ENCODE measurements at regions not wholly inside any gene's neighbourhood (a gene's known extent, or its start where the extent isn't known, plus 50 kb on each side); places are given as distances from the start of the nearest gene placed in this dataset.

DNA sequence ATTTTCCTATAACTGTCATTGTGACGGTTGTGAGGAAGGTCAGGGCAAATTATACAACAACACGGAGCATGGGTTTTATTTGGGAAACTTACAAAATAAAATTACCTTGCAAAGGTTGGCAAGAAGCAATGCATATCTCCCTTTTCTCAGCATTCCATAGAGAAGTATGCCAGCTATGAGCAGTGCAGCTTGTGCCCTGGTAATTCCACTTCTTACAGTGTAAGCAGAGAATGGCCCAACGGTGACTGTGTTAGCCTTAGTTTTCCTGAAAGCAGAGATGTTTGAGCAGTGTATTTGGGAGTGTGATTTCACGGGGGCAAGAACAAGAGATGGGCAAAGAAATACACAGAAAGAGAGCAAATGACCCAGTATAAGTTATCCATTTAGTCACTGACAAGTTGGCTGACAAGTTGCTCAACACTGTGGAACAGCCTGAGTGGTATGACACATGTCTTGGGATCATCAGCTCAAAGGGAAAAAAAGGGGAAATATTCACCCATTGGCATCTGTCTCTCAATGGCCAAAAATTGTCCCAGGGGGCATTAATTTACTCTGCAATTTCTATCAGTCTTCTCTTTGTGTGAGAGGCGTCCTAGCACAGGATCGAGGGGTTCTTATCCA lies 210.9 kb upstream of the NRIP1 start:
- Histone ChIP-seq H2BK15ac (ENCODE audit: low read length) (no peak overlapping the region), H3K4me1 (ENCODE audit: control insufficient read depth in 2 of 2, insufficient read depth in 1 of 2, low read depth in 1 of 2, low read length in 2 of 2) (no peaks in the 10 kb centered on the region), H2BK120ac (ENCODE audit: low read depth, low read length) (no peak overlapping the region), H3K9ac (ENCODE audit: low read depth, low read length, poor library complexity) (no peak overlapping the region), H3K27me3 (ENCODE audit: control insufficient read depth in 3 of 3, insufficient read depth in 3 of 3, low read depth in 1 of 3, low read length in 3 of 3) (no peaks in the 10 kb centered on the region), H2AFZ (ENCODE audit: low read length) (no peak overlapping the region), H3K36me3 (replicated peaks in 1 of 2; ENCODE audit: control insufficient read depth in 2 of 2, insufficient read depth in 2 of 2, low read length in 2 of 2) (no peaks in the 10 kb centered on the region), H3K23ac (ENCODE audit: low read depth, low read length, poor library complexity) (no peak overlapping the region), H3K79me1 (ENCODE audit: low read depth, low read length) (no peaks in the 10 kb centered on the region), H4K8ac (ENCODE audit: low read depth, low read length) (no peak overlapping the region), H2BK5ac (ENCODE audit: low read length) (no peak overlapping the region), H3K4me2 (ENCODE audit: insufficient read depth, low read length, poor library complexity, severe bottlenecking) (no peak overlapping the region), H2AK5ac (ENCODE audit: low read depth, low read length) (no peak overlapping the region), H3K4me3 (ENCODE audit: low read length in 2 of 2) (no peak overlapping the region), H3K18ac (ENCODE audit: low read length) (no peak overlapping the region), H3K14ac (ENCODE audit: low read length) (no peak overlapping the region), H3K4ac (ENCODE audit: low read length) (no peak overlapping the region), H3K27ac (replicated peaks; ENCODE audit: low read length) (no peak overlapping the region), H3K9me3 (replicated peaks in 1 of 2; ENCODE audit: control insufficient read depth in 2 of 2, insufficient read depth in 1 of 2, low read depth in 1 of 2, low read length in 2 of 2) (no peaks in the 10 kb centered on the region), H4K91ac (ENCODE audit: low read depth, low read length, poor library complexity) (no peak overlapping the region), H2BK12ac (ENCODE audit: low read length) (no peak overlapping the region)
- no peak for DNase-seq (ENCODE audit: low spot score)
- no CpG with 5 or more reads among the region's 6 CpGs for WGBS, 2 donors (ENCODE audit: extremely low coverage in 2 of 2, insufficient read length in 2 of 2, insufficient replicate concordance in 1 of 2)

- no peak overlapping the region for H2AK5ac ChIP-seq (ENCODE audit: low read depth, low read length)
- H3K79me1 ChIP-seq (ENCODE audit: low read depth, low read length): no peaks in the 10 kb centered on the region
- H3K36me3 ChIP-seq (replicated peaks in 1 of 2; ENCODE audit: control insufficient read depth in 2 of 2, insufficient read depth in 2 of 2, low read length in 2 of 2): no peaks in the 10 kb centered on the region
- H3K18ac ChIP-seq (ENCODE audit: low read length): no peak overlapping the region
- DNase-seq (ENCODE audit: low spot score): no peak
- no peak overlapping the region for H2BK12ac ChIP-seq (ENCODE audit: low read length)
- no peak overlapping the region for H3K27ac ChIP-seq (replicated peaks; ENCODE audit: low read length)
- H3K23ac ChIP-seq (ENCODE audit: low read depth, low read length, poor library complexity): no peak overlapping the region
- H3K4me2 ChIP-seq (ENCODE audit: insufficient read depth, low read length, poor library complexity, severe bottlenecking): no peak overlapping the region
- H3K4ac ChIP-seq (ENCODE audit: low read length): no peak overlapping the region
- H4K91ac ChIP-seq (ENCODE audit: low read depth, low read length, poor library complexity): no peak overlapping the region
- no peak overlapping the region for H3K9ac ChIP-seq (ENCODE audit: low read depth, low read length, poor library complexity)
- no CpG with 5 or more reads among the region's 2 CpGs for WGBS, 2 donors (ENCODE audit: extremely low coverage in 2 of 2, insufficient read length in 2 of 2, insufficient replicate concordance in 1 of 2)
- H3K4me3 ChIP-seq (ENCODE audit: low read length in 2 of 2): no peak overlapping the region
- no peak overlapping the region for H2BK15ac ChIP-seq (ENCODE audit: low read length)
- H3K9me3 ChIP-seq (replicated peaks in 1 of 2; ENCODE audit: control insufficient read depth in 2 of 2, insufficient read depth in 1 of 2, low read depth in 1 of 2, low read length in 2 of 2): no peaks in the 10 kb centered on the region
- no peaks in the 10 kb centered on the region for H3K27me3 ChIP-seq (ENCODE audit: control insufficient read depth in 3 of 3, insufficient read depth in 3 of 3, low read depth in 1 of 3, low read length in 3 of 3)
- no peak overlapping the region for H2BK5ac ChIP-seq (ENCODE audit: low read length)
- H4K8ac ChIP-seq (ENCODE audit: low read depth, low read length): no peak overlapping the region
- no peak overlapping the region for H2BK120ac ChIP-seq (ENCODE audit: low read depth, low read length)
- H3K14ac ChIP-seq (ENCODE audit: low read length): no peak overlapping the region
- no peak overlapping the region for H2AFZ ChIP-seq (ENCODE audit: low read length)
- no peaks in the 10 kb centered on the region for H3K4me1 ChIP-seq (ENCODE audit: control insufficient read depth in 2 of 2, insufficient read depth in 1 of 2, low read depth in 1 of 2, low read length in 2 of 2)
Observed at GRCh38 chr21:15276243-15276642, 211.4 kb upstream of the NRIP1 start.

GRCh38 chr21:15277466-15277865 lies 212.7 kb upstream of the NRIP1 start:
- Histone ChIP-seq H3K27me3 (ENCODE audit: control insufficient read depth in 3 of 3, insufficient read depth in 3 of 3, low read depth in 1 of 3, low read length in 3 of 3) (no peaks in the 10 kb centered on the region), H2AK5ac (ENCODE audit: low read depth, low read length) (no peak overlapping the region), H3K79me1 (ENCODE audit: low read depth, low read length) (no peaks in the 10 kb centered on the region), H3K4me2 (ENCODE audit: insufficient read depth, low read length, poor library complexity, severe bottlenecking) (no peak overlapping the region), H2BK5ac (ENCODE audit: low read length) (no peak overlapping the region), H2AFZ (ENCODE audit: low read length) (no peak overlapping the region), H3K14ac (ENCODE audit: low read length) (no peak overlapping the region), H3K36me3 (replicated peaks in 1 of 2; ENCODE audit: control insufficient read depth in 2 of 2, insufficient read depth in 2 of 2, low read length in 2 of 2) (no peaks in the 10 kb centered on the region), H3K4me3 (ENCODE audit: low read length in 2 of 2) (no peak overlapping the region), H3K27ac (replicated peaks; ENCODE audit: low read length) (no peak overlapping the region), H3K18ac (ENCODE audit: low read length) (no peak overlapping the region), H3K9me3 (replicated peaks in 1 of 2; ENCODE audit: control insufficient read depth in 2 of 2, insufficient read depth in 1 of 2, low read depth in 1 of 2, low read length in 2 of 2) (peaks cover 0 to 5% of the 10 kb centered on the region in 2 donors), H3K4ac (ENCODE audit: low read length) (no peak overlapping the region), H2BK12ac (ENCODE audit: low read length) (no peak overlapping the region), H4K8ac (ENCODE audit: low read depth, low read length) (no peak overlapping the region), H2BK15ac (ENCODE audit: low read length) (no peak overlapping the region), H3K9ac (ENCODE audit: low read depth, low read length, poor library complexity) (no peak overlapping the region), H2BK120ac (ENCODE audit: low read depth, low read length) (no peak overlapping the region), H3K4me1 (ENCODE audit: control insufficient read depth in 2 of 2, insufficient read depth in 1 of 2, low read depth in 1 of 2, low read length in 2 of 2) (no peaks in the 10 kb centered on the region), H4K91ac (ENCODE audit: low read depth, low read length, poor library complexity) (no peak overlapping the region), H3K23ac (ENCODE audit: low read depth, low read length, poor library complexity) (no peak overlapping the region)
- DNase-seq (ENCODE audit: low spot score): no peak

DNA sequence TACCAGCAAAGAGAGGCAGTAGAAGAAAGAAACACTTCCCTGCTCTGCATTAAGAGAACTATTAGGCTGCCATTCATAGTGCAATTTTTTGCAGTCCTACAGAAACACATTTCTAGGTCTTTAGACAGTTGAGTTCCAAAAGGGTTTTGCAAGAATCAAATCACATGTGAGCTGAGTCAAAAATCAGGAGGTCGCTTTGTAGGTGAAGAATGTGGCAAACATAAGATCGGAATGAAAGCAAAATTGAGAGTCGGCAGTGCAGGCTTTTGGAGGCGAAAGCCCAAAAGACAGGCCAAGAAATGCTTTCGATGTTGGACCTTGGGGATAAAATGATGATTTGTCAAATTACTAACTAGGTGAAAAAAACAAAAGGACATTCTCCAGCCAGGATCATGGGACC lies 213.5 kb upstream of the NRIP1 start:
- no CpG with 5 or more reads among the region's 5 CpGs for WGBS, 2 donors (ENCODE audit: extremely low coverage in 2 of 2, insufficient read length in 2 of 2, insufficient replicate concordance in 1 of 2)

More for the DNA sequence above, 213.5 kb upstream of the NRIP1 start:
- Histone ChIP-seq H3K4me1 (ENCODE audit: control insufficient read depth in 2 of 2, insufficient read depth in 1 of 2, low read depth in 1 of 2, low read length in 2 of 2) (no peaks in the 10 kb centered on the region), H3K23ac (ENCODE audit: low read depth, low read length, poor library complexity) (no peak overlapping the region), H2AK5ac (ENCODE audit: low read depth, low read length) (no peak overlapping the region), H2AFZ (ENCODE audit: low read length) (peak overlapping the region; percentile 11), H2BK12ac (ENCODE audit: low read length) (no peak overlapping the region), H4K91ac (ENCODE audit: low read depth, low read length, poor library complexity) (no peak overlapping the region), H3K14ac (ENCODE audit: low read length) (no peak overlapping the region), H3K9ac (ENCODE audit: low read depth, low read length, poor library complexity) (no peak overlapping the region), H3K4ac (ENCODE audit: low read length) (no peak overlapping the region), H3K18ac (ENCODE audit: low read length) (no peak overlapping the region), H2BK120ac (ENCODE audit: low read depth, low read length) (no peak overlapping the region), H4K8ac (ENCODE audit: low read depth, low read length) (no peak overlapping the region), H3K9me3 (replicated peaks in 1 of 2; ENCODE audit: control insufficient read depth in 2 of 2, insufficient read depth in 1 of 2, low read depth in 1 of 2, low read length in 2 of 2) (peaks cover 0 to 5% of the 10 kb centered on the region in 2 donors), H3K4me3 (ENCODE audit: low read length in 2 of 2) (no peak overlapping the region), H3K79me1 (ENCODE audit: low read depth, low read length) (no peaks in the 10 kb centered on the region), H3K36me3 (replicated peaks in 1 of 2; ENCODE audit: control insufficient read depth in 2 of 2, insufficient read depth in 2 of 2, low read length in 2 of 2) (no peaks in the 10 kb centered on the region), H3K4me2 (ENCODE audit: insufficient read depth, low read length, poor library complexity, severe bottlenecking) (no peak overlapping the region), H2BK15ac (ENCODE audit: low read length) (no peak overlapping the region), H3K27me3 (ENCODE audit: control insufficient read depth in 3 of 3, insufficient read depth in 3 of 3, low read depth in 1 of 3, low read length in 3 of 3) (no peaks in the 10 kb centered on the region), H3K27ac (replicated peaks; ENCODE audit: low read length) (no peak overlapping the region), H2BK5ac (ENCODE audit: low read length) (no peak overlapping the region)
- no peak for DNase-seq (ENCODE audit: low spot score)
